ENCODE measurements at regions not wholly inside any gene's neighbourhood (a gene's known extent, or its start where the extent isn't known, plus 50 kb on each side); places are given as distances from the start of the nearest gene placed in this dataset.
A peak's percentile ranks its signal among the peaks of the same experiment; 100 is the strongest.
"Not testable (repeated sequence)": the region's sequence is repeated elsewhere in the genome, so short reads cannot be mapped to it uniquely, and the experiment has no call there.

GRCh38 chr21:6428498-6429092 is 4092.8 kb upstream of the TPTE start:
- not testable (repeated sequence) for DNase-seq (ENCODE audit: low read depth)

- not testable (repeated sequence) for DNase-seq (ENCODE audit: low read depth)
Observed at GRCh38 chr21:6429924-6430323, 4091.5 kb upstream of the TPTE start.

GRCh38 chr21:6433149-6433548 is 4088.2 kb upstream of the TPTE start:
- DNase-seq (ENCODE audit: low read depth), result not testable (repeated sequence)

GRCh38 chr21:6436205-6436604 is 4085.2 kb upstream of the TPTE start:
- not testable (repeated sequence) for DNase-seq (ENCODE audit: low read depth)

- not testable (repeated sequence) for DNase-seq (ENCODE audit: low read depth)
Observed at GRCh38 chr21:6436971-6437833, 4084.2 kb upstream of the TPTE start.

GRCh38 chr21:6437834-6438187 is 4083.6 kb upstream of the TPTE start:
- peak; percentile 14 for DNase-seq (ENCODE audit: low read depth)

GRCh38 chr21:6439058-6439457 is 4082.3 kb upstream of the TPTE start:
- DNase-seq (ENCODE audit: low read depth), result not testable (repeated sequence)

- not testable (repeated sequence) for DNase-seq (ENCODE audit: low read depth)
Observed at GRCh38 chr21:6454648-6455340, 4066.6 kb upstream of the TPTE start.

GRCh38 chr21:6456011-6456661 is 4065.2 kb upstream of the TPTE start:
- DNase-seq (ENCODE audit: low read depth), result not testable (repeated sequence)

- not testable (repeated sequence) for DNase-seq (ENCODE audit: low read depth)
Observed at GRCh38 chr21:6459761-6460160, 4061.6 kb upstream of the TPTE start.

GRCh38 chr21:6461358-6461757 is 4060.0 kb upstream of the TPTE start:
- DNase-seq (ENCODE audit: low read depth), result not testable (repeated sequence)

GRCh38 chr21:6464419-6464818 is 4057.0 kb upstream of the TPTE start:
- DNase-seq (ENCODE audit: low read depth), result not testable (repeated sequence)

GRCh38 chr21:6466081-6466698 is 4055.2 kb upstream of the TPTE start:
- not testable (repeated sequence) for DNase-seq (ENCODE audit: low read depth)

- DNase-seq (ENCODE audit: low read depth), result not testable (repeated sequence)
Observed at GRCh38 chr21:6466707-6467106, 4054.7 kb upstream of the TPTE start.

- not testable (repeated sequence) for DNase-seq (ENCODE audit: low read depth)
Observed at GRCh38 chr21:6467189-6467774, 4054.1 kb upstream of the TPTE start.

GRCh38 chr21:6467907-6468306 is 4053.5 kb upstream of the TPTE start:
- not testable (repeated sequence) for DNase-seq (ENCODE audit: low read depth)

- DNase-seq (ENCODE audit: low read depth), result not testable (repeated sequence)
Observed at GRCh38 chr21:6468331-6468860, 4053.0 kb upstream of the TPTE start.

GRCh38 chr21:6474250-6474968 is 4047.0 kb upstream of the TPTE start:
- not testable (repeated sequence) for DNase-seq (ENCODE audit: low read depth)

GRCh38 chr21:6481116-6481515 is 4040.3 kb upstream of the TPTE start:
- DNase-seq (ENCODE audit: low read depth), result not testable (repeated sequence)

GRCh38 chr21:6482616-6483015 is 4038.8 kb upstream of the TPTE start:
- not testable (repeated sequence) for DNase-seq (ENCODE audit: low read depth)
